HepG2 (cell line): ENCODE measurements at regions not wholly inside any gene's neighbourhood (a gene's known extent, or its start where the extent isn't known, plus 50 kb on each side); places are given as distances from the start of the nearest gene placed in this dataset.

ENCODE experiments used
- ATAC-seq: fragments of 200-7000 bp; cut with Tn5 transposase; 3 replicates; pipeline ENCODE4 v1.9.1; 2020; ENCODE audit warnings: mild to moderate bottlenecking, moderate library complexity
- BruUV-seq: library from RNA; stranded (reverse); fragments of 400-500 nt; replicated peaks from 2 replicates; lab custom pipeline; 2021; lab: Mats Ljungman, UMichigan
- CTCF ChIA-PET: fragments of 300-600 bp; formaldehyde crosslinking; extraction: SDS; loops from one replicate; lab custom pipeline; 2021; ENCODE audit warnings: low total read pairs, inconsistent platforms, low intra/inter-chr PET ratio; lab: Yijun Ruan, JAX
- POLR2A ChIA-PET: fragments of 350-600 bp; sonication (Branson Sonifier 250); formaldehyde crosslinking; loops from one replicate; lab custom pipeline; 2020; ENCODE audit warnings: antibody characterized with exemption, inconsistent platforms; lab: Yijun Ruan, JAX
- DNase-seq: peaks from one replicate; pipeline ENCODE4 v3.0.0-alpha.2; 2015; ENCODE audit warnings: low spot score
- FAIRE-seq: peaks from 3 replicates; lab custom pipeline; 2011; peaks lifted over from hg19 to GRCh38; lab: Jason Lieb, UNC
- H2AFZ ChIP-seq: one replicate; pipeline ENCODE4 v1.6.1; 2011; ENCODE audit warnings: low read length, inconsistent platforms
- H3K27ac ChIP-seq: fragments of 300-600 bp; 3 replicates; pipeline ENCODE4 v1.8.0; 2011; ENCODE audit warnings: mixed run types, mild to moderate bottlenecking, mixed read lengths, low read length, inconsistent platforms; ENCODE audit not compliant: insufficient read depth; ENCODE audit errors: extremely low read length
- H3K27me3 ChIP-seq, 2 experiments: fragments of 200-600 bp in 1 of 2; 2 replicates in 1 of 2; 3 replicates in 1 of 2; pipeline versions ENCODE4 v1.6.0 to v1.8.0; 2011; ENCODE audit warnings: low read length in 2 of 2, mild to moderate bottlenecking in 2 of 2, moderate library complexity in 2 of 2, inconsistent platforms in 1 of 2; ENCODE audit not compliant: insufficient read depth in 2 of 2, control insufficient read depth in 1 of 2
- H3K36me3 ChIP-seq, 2 experiments: fragments of 200-600 bp in 1 of 2; replicated peaks in 1 of 2; 2 replicates in 1 of 2; 3 replicates in 1 of 2; pipeline versions ENCODE4 v1.5.1 to v1.8.0; 2011; ENCODE audit warnings: low read length in 2 of 2, inconsistent platforms in 1 of 2; ENCODE audit not compliant: insufficient read depth in 2 of 2, control insufficient read depth in 1 of 2
- H3K4me1 ChIP-seq: 2 replicates; pipeline ENCODE4 v1.5.1; 2012; ENCODE audit warnings: low read length, inconsistent platforms; ENCODE audit not compliant: insufficient read depth
- H3K4me2 ChIP-seq: 2 replicates; pipeline ENCODE4 v1.6.0; 2011; ENCODE audit warnings: low read depth, low read length, inconsistent platforms
- H3K4me3 ChIP-seq, 3 experiments: fragments of 200-600 bp in 1 of 3; sonication (generic), shearing (Covaris generic) in 1 of 3; replicated peaks in 1 of 3; 2 replicates each; pipeline ENCODE4 v1.5.1; 2011 to 2016; ENCODE audit warnings: low read length in 3 of 3, inconsistent platforms in 2 of 3, low read depth in 2 of 3, mild to moderate bottlenecking in 2 of 3, control low read depth in 1 of 3, mixed read lengths in 1 of 3; ENCODE audit not compliant: insufficient read depth in 1 of 3
- H3K79me2 ChIP-seq: one replicate; pipeline ENCODE4 v1.6.1; 2011; ENCODE audit warnings: low read length, inconsistent platforms; ENCODE audit not compliant: insufficient read depth
- H3K9ac ChIP-seq: 2 replicates; pipeline ENCODE4 v1.6.0; 2011; ENCODE audit warnings: mild to moderate bottlenecking, low read depth, low read length, inconsistent platforms; ENCODE audit not compliant: insufficient read depth
- H3K9me3 ChIP-seq: 2 replicates; pipeline ENCODE4 v1.5.1; 2012; ENCODE audit warnings: mild to moderate bottlenecking, low read length
- H4K20me1 ChIP-seq: 2 replicates; pipeline ENCODE4 v1.6.0; 2011; ENCODE audit warnings: inconsistent platforms, mild to moderate bottlenecking, low read length, moderate library complexity; ENCODE audit not compliant: insufficient read depth
- GABPB1 ChIP-seq: IDR thresholded peaks from 2 replicates; pipeline ENCODE4 v1.6.1; 2016; ENCODE audit warnings: mild to moderate bottlenecking, missing genetic modification reagents, moderate library complexity, missing compliant biosample characterization
- GATAD1 ChIP-seq: IDR thresholded peaks from 2 replicates; pipeline ENCODE4 v1.6.1; 2016; ENCODE audit warnings: missing genetic modification reagents, missing compliant biosample characterization
- HNRNPK ChIP-seq: fragments of 200-400 bp; formaldehyde crosslinking; IDR thresholded peaks from 2 replicates; pipeline ENCODE4 v1.6.1; 2018; ENCODE audit warnings: low read length, low read depth, moderate library complexity, mild to moderate bottlenecking; ENCODE audit not compliant: poor library complexity, severe bottlenecking
- MEF2D ChIP-seq: sonication (generic); formaldehyde crosslinking; IDR thresholded peaks from 2 replicates; pipeline ENCODE4 v1.5.1; 2020; ENCODE audit warnings: mild to moderate bottlenecking, missing genetic modification reagents
- MXD1 ChIP-seq: sonication (generic); formaldehyde crosslinking; IDR thresholded peaks from 2 replicates; pipeline ENCODE4 v1.4.0; 2020; ENCODE audit warnings: mild to moderate bottlenecking, missing genetic modification reagents
- ZFP91 ChIP-seq: sonication (generic); formaldehyde crosslinking; IDR thresholded peaks from 2 replicates; pipeline ENCODE4 v1.9.0; 2022; ENCODE audit warnings: missing genetic modification reagents, mild to moderate bottlenecking, borderline replicate concordance
- ZNF3 ChIP-seq: IDR thresholded peaks from 2 replicates; pipeline ENCODE4 v1.7.0; 2017; ENCODE audit warnings: inconsistent platforms
- ZNF468 ChIP-seq: sonication (generic); formaldehyde crosslinking; IDR thresholded peaks from 2 replicates; pipeline ENCODE4 v1.8.0; 2022; ENCODE audit warnings: mild to moderate bottlenecking, moderate library complexity, missing genetic modification reagents
- ZNF644 ChIP-seq: IDR thresholded peaks from 2 replicates; pipeline ENCODE4 v1.6.1; 2016; ENCODE audit warnings: low read depth
- ZNF670 ChIP-seq: sonication (generic); formaldehyde crosslinking; IDR thresholded peaks from 2 replicates; pipeline ENCODE4 v1.8.0; 2022; ENCODE audit warnings: mild to moderate bottlenecking, missing genetic modification reagents, borderline replicate concordance
- WGBS: methylation state at CpG from one replicate; pipeline ENCODE4 v1.1.6; 2017; ENCODE audit warnings: low lambda C conversion rate; 5-methylcytosine and 5-hydroxymethylcytosine counted together
- in situ Hi-C: cut with HindIII; loops from 2 replicates; pipeline ENCODE4 v1.10.0; 2017; ENCODE audit warnings: low pct_unique_long_range_greater_than_20kb; ENCODE audit not compliant: extremely low pct_ligation_motif_present
- intact Hi-C: fragments of 100-400 bp; cut with micrococcal nuclease; formaldehyde crosslinking; loops from one replicate; pipeline ENCODE4 v1.10.0; 2022; ENCODE audit not compliant: unreplicated experiment
- TF ChIP-seq, protein P1 (sequence below): IDR thresholded peaks from 2 replicates; pipeline ENCODE4 v1.6.1; 2012; ENCODE audit warnings: inconsistent platforms
- TF ChIP-seq, protein P2 (sequence below): sonication (generic); formaldehyde crosslinking; IDR thresholded peaks from one replicate; pipeline ENCODE4 v1.5.1; 2020; ENCODE audit warnings: mild to moderate bottlenecking, missing genetic modification reagents; ENCODE audit errors: not compliant biosample characterization

DNA sequence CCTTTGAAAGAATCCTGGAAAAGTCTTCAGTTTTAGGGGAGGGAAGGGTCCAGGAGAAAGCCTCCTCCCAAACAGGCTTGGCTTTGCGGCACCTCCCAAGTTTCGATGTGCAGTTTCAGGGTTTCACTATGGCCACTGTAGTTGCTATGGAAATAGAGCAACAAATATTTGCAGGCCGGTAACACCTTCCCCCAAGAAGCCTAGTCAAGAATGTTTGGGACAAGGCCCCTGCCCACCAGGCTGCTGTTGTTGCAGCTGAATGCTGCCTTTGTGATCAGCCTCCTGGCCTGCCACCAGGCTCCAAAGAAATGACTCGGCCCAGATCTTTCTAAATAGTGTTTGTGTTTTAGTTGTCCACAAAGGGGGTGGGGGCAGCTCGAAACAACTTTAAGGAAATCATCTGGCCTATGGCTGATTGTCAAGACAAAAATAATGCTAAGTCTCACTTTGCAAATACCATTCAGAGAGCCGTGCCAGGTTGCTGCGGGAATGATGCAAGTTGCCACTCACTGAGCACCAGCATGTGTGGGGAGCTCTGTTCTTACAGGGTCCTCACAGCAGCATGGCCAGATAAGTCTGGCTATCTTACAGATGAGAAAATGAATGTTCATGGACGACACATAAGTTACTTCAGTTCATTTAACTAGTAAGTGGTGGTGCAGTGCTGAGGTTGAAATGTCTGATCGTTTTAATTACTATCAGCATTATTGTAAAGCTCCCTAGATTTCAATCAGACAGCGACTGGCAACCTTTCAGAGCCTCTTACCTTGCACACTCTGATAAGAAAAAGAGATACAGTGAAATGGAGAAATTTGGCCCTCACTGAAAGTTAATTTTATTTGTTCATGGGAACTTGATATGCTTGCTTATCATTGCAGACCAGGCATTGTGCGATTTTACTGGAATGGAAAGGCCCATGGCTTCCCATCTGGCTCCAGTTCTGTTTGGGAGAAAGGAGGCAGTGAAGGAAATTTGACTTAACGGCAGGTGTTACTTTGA, 91.2 kb upstream of the JUN start (continued):
- no peak for TF ChIP-seq MXD1 (CRISPR knock-in tag)
- TF ChIP-seq MEF2D (CRISPR knock-in tag) = no peak
- no peak for TF ChIP-seq ZNF3 (CRISPR knock-in tag)
- TF ChIP-seq ZNF670 (CRISPR knock-in tag) = no peak
- no peak for TF ChIP-seq HNRNPK
- TF ChIP-seq ZFP91 (CRISPR knock-in tag) = no peak
- no peak for TF ChIP-seq ZNF644 (CRISPR knock-in tag)

DNA sequence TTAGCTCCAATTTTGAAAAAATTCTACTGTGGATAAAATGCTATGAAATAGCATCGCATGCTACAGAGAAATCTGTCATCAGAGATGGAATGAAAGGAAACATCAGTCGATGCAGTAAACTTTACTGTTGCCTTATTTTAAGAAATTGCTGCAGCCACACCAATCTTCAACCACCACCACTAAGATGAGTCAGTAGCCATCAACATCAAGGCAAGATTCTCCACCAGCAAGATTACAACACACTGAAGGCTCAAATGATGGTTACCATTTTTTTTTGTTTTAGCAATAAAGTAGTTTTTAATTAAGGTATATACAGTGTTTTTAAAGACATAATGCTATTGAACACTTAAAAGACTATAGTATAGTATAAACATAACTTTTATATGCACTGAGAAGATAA, 95.6 kb upstream of the JUN start:
- H2AFZ ChIP-seq = no peak overlapping the region
- WGBS = 59% methylated on average over 2 of the region's 2 CpGs
- H3K9ac ChIP-seq = no peak overlapping the region
- no peaks in the 10 kb centered on the region for H3K9me3 ChIP-seq
- H3K27ac ChIP-seq = no peak overlapping the region
- H3K4me2 ChIP-seq = no peak overlapping the region
- H4K20me1 ChIP-seq = no peaks in the 10 kb centered on the region
- no peaks in the 10 kb centered on the region for H3K79me2 ChIP-seq
- intact Hi-C loops = no loop called here
- FAIRE-seq (no peak), ATAC-seq (no peak), DNase-seq (no peak)
- peaks cover 57% of the 10 kb centered on the region for H3K4me1 ChIP-seq
- ChIA-PET POLR2A (interaction anchor here (1.3 kb wide), 1 partner anchor 73 kb away, joined by 4 read pairs; no protein-coding TSS in a partner anchor), CTCF (no interaction called here)
- in situ Hi-C loops = no loop called here
- H3K4me3 ChIP-seq = no peak overlapping the region
- H3K27me3 ChIP-seq = no peaks in the 10 kb centered on the region
- no peaks in the 10 kb centered on the region for H3K36me3 ChIP-seq
- no TSS peak for BruUV-seq
- no peak for TF ChIP-seq GATAD1
- TF ChIP-seq, protein P1, sequence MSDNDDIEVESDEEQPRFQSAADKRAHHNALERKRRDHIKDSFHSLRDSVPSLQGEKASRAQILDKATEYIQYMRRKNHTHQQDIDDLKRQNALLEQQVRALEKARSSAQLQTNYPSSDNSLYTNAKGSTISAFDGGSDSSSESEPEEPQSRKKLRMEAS = no peak
- no peak for TF ChIP-seq ZNF468 (CRISPR knock-in tag)
- TF ChIP-seq, protein P2, sequence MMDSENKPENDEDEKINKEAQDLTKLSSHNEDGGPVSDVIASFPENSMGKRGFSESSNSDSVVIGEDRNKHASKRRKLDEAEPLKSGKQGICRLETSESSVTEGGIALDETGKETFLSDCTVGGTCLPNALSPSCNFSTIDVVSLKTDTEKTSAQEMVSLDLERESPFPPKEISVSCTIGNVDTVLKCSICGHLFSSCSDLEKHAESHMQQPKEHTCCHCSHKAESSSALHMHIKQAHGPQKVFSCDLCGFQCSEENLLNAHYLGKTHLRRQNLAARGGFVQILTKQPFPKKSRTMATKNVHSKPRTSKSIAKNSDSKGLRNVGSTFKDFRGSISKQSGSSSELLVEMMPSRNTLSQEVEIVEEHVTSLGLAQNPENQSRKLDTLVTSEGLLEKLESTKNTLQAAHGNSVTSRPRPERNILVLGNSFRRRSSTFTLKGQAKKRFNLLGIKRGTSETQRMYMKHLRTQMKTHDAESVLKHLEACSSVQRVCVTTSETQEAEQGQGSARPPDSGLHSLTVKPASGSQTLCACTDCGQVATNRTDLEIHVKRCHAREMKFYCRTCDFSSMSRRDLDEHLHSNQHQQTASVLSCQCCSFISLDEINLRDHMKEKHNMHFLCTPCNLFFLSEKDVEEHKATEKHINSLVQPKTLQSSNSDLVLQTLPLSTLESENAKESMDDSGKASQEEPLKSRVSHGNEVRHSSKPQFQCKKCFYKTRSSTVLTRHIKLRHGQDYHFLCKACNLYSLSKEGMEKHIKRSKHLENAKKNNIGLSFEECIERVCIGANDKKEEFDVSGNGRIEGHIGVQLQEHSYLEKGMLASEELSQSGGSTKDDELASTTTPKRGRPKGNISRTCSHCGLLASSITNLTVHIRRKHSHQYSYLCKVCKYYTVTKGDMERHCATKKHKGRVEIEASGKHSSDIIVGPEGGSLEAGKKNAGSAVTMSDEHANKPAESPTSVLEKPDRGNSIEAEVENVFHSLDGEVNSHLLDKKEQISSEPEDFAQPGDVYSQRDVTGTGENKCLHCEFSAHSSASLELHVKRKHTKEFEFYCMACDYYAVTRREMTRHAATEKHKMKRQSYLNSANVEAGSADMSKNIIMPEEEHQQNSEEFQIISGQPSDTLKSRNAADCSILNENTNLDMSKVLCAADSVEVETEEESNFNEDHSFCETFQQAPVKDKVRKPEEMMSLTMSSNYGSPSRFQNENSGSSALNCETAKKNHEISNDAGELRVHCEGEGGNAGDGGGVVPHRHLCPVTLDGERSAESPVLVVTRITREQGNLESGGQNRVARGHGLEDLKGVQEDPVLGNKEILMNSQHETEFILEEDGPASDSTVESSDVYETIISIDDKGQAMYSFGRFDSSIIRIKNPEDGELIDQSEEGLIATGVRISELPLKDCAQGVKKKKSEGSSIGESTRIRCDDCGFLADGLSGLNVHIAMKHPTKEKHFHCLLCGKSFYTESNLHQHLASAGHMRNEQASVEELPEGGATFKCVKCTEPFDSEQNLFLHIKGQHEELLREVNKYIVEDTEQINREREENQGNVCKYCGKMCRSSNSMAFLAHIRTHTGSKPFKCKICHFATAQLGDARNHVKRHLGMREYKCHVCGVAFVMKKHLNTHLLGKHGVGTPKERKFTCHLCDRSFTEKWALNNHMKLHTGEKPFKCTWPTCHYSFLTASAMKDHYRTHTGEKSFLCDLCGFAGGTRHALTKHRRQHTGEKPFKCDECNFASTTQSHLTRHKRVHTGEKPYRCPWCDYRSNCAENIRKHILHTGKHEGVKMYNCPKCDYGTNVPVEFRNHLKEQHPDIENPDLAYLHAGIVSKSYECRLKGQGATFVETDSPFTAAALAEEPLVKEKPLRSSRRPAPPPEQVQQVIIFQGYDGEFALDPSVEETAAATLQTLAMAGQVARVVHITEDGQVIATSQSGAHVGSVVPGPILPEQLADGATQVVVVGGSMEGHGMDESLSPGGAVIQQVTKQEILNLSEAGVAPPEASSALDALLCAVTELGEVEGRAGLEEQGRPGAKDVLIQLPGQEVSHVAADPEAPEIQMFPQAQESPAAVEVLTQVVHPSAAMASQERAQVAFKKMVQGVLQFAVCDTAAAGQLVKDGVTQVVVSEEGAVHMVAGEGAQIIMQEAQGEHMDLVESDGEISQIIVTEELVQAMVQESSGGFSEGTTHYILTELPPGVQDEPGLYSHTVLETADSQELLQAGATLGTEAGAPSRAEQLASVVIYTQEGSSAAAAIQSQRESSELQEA (CRISPR knock-in tag) = no peak
- TF ChIP-seq GABPB1 (CRISPR knock-in tag) = no peak
